ENCODE measurements at regions not wholly inside any gene's neighbourhood (a gene's known extent, or its start where the extent isn't known, plus 50 kb on each side); places are given as distances from the start of the nearest gene placed in this dataset.

- H3K27me3 ChIP-seq (ENCODE audit: insufficient read depth, low read depth, severe bottlenecking), result no peaks in the 10 kb centered on the region
- no peak overlapping the region for H3K4me3 ChIP-seq (ENCODE audit: low read depth, low read length)
- DNase-seq, result no peak
- H3K36me3 ChIP-seq, result no peaks in the 10 kb centered on the region
- no peak overlapping the region for H3K27ac ChIP-seq
- no peaks in the 10 kb centered on the region for H3K9me3 ChIP-seq (ENCODE audit: severe bottlenecking)
- no peak for TF ChIP-seq CTCF (IDR thresholded peaks at IDR 0.05; ENCODE audit: low read depth, low read length)
These were observed 242.9 kb upstream of the C2CD4B start for GRCh38 chr15:62407962-62408361.

GRCh38 chr15:62409466-62409865 is 244.4 kb upstream of the C2CD4B start:
- Histone ChIP-seq H3K9me3 (ENCODE audit: severe bottlenecking) (no peaks in the 10 kb centered on the region), H3K27ac (no peak overlapping the region), H3K27me3 (ENCODE audit: insufficient read depth, low read depth, severe bottlenecking) (no peaks in the 10 kb centered on the region), H3K4me3 (ENCODE audit: low read depth, low read length) (no peak overlapping the region), H3K36me3 (no peaks in the 10 kb centered on the region)
- DNase-seq, result no peak
- TF ChIP-seq CTCF (IDR thresholded peaks at IDR 0.05; ENCODE audit: low read depth, low read length), result no peak

- Histone ChIP-seq H3K27me3 (ENCODE audit: insufficient read depth, low read depth, severe bottlenecking) (no peaks in the 10 kb centered on the region), H3K9me3 (ENCODE audit: severe bottlenecking) (no peaks in the 10 kb centered on the region), H3K4me3 (ENCODE audit: low read depth, low read length) (no peak overlapping the region), H3K27ac (no peak overlapping the region), H3K36me3 (no peaks in the 10 kb centered on the region)
- no peak for DNase-seq
- no peak for TF ChIP-seq CTCF (IDR thresholded peaks at IDR 0.05; ENCODE audit: low read depth, low read length)
These were observed 247.6 kb upstream of the C2CD4B start for GRCh38 chr15:62412686-62413085.

- Histone ChIP-seq H3K27me3 (ENCODE audit: insufficient read depth, low read depth, severe bottlenecking) (no peaks in the 10 kb centered on the region), H3K4me3 (ENCODE audit: low read depth, low read length) (no peak overlapping the region), H3K27ac (no peak overlapping the region), H3K36me3 (no peaks in the 10 kb centered on the region), H3K9me3 (ENCODE audit: severe bottlenecking) (no peaks in the 10 kb centered on the region)
- TF ChIP-seq CTCF (IDR thresholded peaks at IDR 0.05; ENCODE audit: low read depth, low read length), result no peak
- DNase-seq, result no peak
These were observed 248.1 kb upstream of the C2CD4B start for GRCh38 chr15:62413153-62413552.

- no peaks in the 10 kb centered on the region for H3K9me3 ChIP-seq (ENCODE audit: severe bottlenecking)
- no peak for DNase-seq
- no peaks in the 10 kb centered on the region for H3K27me3 ChIP-seq (ENCODE audit: insufficient read depth, low read depth, severe bottlenecking)
- H3K27ac ChIP-seq, result no peak overlapping the region
- no peak overlapping the region for H3K4me3 ChIP-seq (ENCODE audit: low read depth, low read length)
- no peak for TF ChIP-seq CTCF (IDR thresholded peaks at IDR 0.05; ENCODE audit: low read depth, low read length)
- no peaks in the 10 kb centered on the region for H3K36me3 ChIP-seq
These were observed 248.7 kb upstream of the C2CD4B start for GRCh38 chr15:62413786-62414185.

GRCh38 chr15:62415498-62415897 is 250.4 kb upstream of the C2CD4B start:
- DNase-seq, result no peak
- Histone ChIP-seq H3K4me3 (ENCODE audit: low read depth, low read length) (no peak overlapping the region), H3K9me3 (ENCODE audit: severe bottlenecking) (no peaks in the 10 kb centered on the region), H3K36me3 (no peaks in the 10 kb centered on the region), H3K27ac (no peak overlapping the region), H3K27me3 (ENCODE audit: insufficient read depth, low read depth, severe bottlenecking) (no peaks in the 10 kb centered on the region)
- TF ChIP-seq CTCF (IDR thresholded peaks at IDR 0.05; ENCODE audit: low read depth, low read length), result no peak

Data from WERI-Rb-1 (cell line).